SU-DHL-6 (cell line): ENCODE measurements at regions not wholly inside any gene's neighbourhood (a gene's known extent, or its start where the extent isn't known, plus 50 kb on each side); places are given as distances from the start of the nearest gene placed in this dataset.
"Not testable (repeated sequence)": the region's sequence is repeated elsewhere in the genome, so short reads cannot be mapped to it uniquely, and the experiment has no call there.

Experiments
- H2AFZ ChIP-seq: fragments of 200-600 bp; sonication (generic); 2 replicates; pipeline ENCODE4 v1.6.1; 2014; ENCODE audit warnings: low read depth, mild to moderate bottlenecking, moderate library complexity, mixed read lengths, antibody characterized with exemption, low read length; ENCODE audit not compliant: severe bottlenecking
- H3F3A ChIP-seq: fragments of 200-600 bp; shearing (Covaris generic); 2 replicates; pipeline ENCODE4 v1.6.0; 2016; ENCODE audit warnings: antibody characterized with exemption, mild to moderate bottlenecking; ENCODE audit not compliant: insufficient read depth
- H3K27ac ChIP-seq: fragments of 200-600 bp; sonication (generic); 2 replicates; pipeline ENCODE4 v1.5.1; 2016; ENCODE audit warnings: low read depth, mild to moderate bottlenecking, low read length, moderate library complexity, mixed read lengths
- H3K27me3 ChIP-seq: fragments of 200-600 bp; sonication (generic), shearing (Covaris generic); 2 replicates; pipeline ENCODE4 v1.6.0; 2014; ENCODE audit warnings: mild to moderate bottlenecking, low read length
- H3K36me3 ChIP-seq: fragments of 200-600 bp; sonication (generic); 2 replicates; pipeline ENCODE4 v1.6.1; 2014; ENCODE audit warnings: mild to moderate bottlenecking, low read length, mixed read lengths
- H3K4me2 ChIP-seq: fragments of 300-600, 200-600 bp; shearing (Covaris generic), sonication (generic); 2 replicates; pipeline ENCODE4 v1.6.0; 2014; ENCODE audit warnings: low read length, low read depth, mild to moderate bottlenecking; ENCODE audit not compliant: poor library complexity, severe bottlenecking
- H3K4me3 ChIP-seq: fragments of 200-600 bp; sonication (generic); 2 replicates; pipeline ENCODE4 v1.5.1; 2014; ENCODE audit warnings: antibody characterized with exemption, low read length, mild to moderate bottlenecking, mixed read lengths; ENCODE audit not compliant: insufficient read depth, poor library complexity, severe bottlenecking
- H3K79me2 ChIP-seq: fragments of 200-600 bp; sonication (generic); 2 replicates; pipeline ENCODE4 v1.6.1; 2014; ENCODE audit warnings: mild to moderate bottlenecking, low read length, moderate library complexity; ENCODE audit not compliant: insufficient read depth
- H3K9ac ChIP-seq: fragments of 200-600 bp; sonication (generic); 2 replicates; pipeline ENCODE4 v1.7.0; 2014; ENCODE audit warnings: mild to moderate bottlenecking, low read length
- H3K9me2 ChIP-seq: fragments of 200-600 bp; sonication (generic); replicated peaks from 2 replicates; pipeline ENCODE4 v1.6.1; 2014; ENCODE audit warnings: low read length; ENCODE audit not compliant: insufficient read depth
- H3K9me3 ChIP-seq: fragments of 200-600 bp; sonication (generic); 2 replicates; pipeline ENCODE4 v1.6.1; 2014; ENCODE audit warnings: low read length, mixed read lengths; ENCODE audit not compliant: insufficient read depth
- H4K20me1 ChIP-seq: fragments of 200-600 bp; sonication (generic); 2 replicates; pipeline ENCODE4 v1.6.1; 2014; ENCODE audit warnings: low read depth, mild to moderate bottlenecking, antibody characterized with exemption, low read length, moderate library complexity, mixed read lengths
- CTCF ChIP-seq: fragments of 200-600 bp; sonication (generic); IDR thresholded peaks from one replicate; pipeline ENCODE4 v1.5.1; 2017; ENCODE audit warnings: antibody characterized with exemption, mild to moderate bottlenecking, low read length, moderate library complexity; ENCODE audit not compliant: insufficient read depth, poor library complexity, severe bottlenecking
- EZH2phosphoT487 ChIP-seq: fragments of 200-600 bp; sonication (generic), shearing (Covaris generic); conservative IDR thresholded peaks from 2 replicates; pipeline ENCODE4 v1.6.1; 2018; ENCODE audit warnings: mild to moderate bottlenecking, antibody characterized with exemption, low read length, moderate library complexity, mixed read lengths

GRCh38 chr3:4207672-4208071, 95.5 kb upstream of the SETMAR start:
- no peaks in the 10 kb centered on the region for H3K27me3 ChIP-seq
- no peak overlapping the region for H3K27ac ChIP-seq
- H4K20me1 ChIP-seq, result no peaks in the 10 kb centered on the region
- no peak overlapping the region for H2AFZ ChIP-seq
- no peaks in the 10 kb centered on the region for H3K9me2 ChIP-seq
- H3K4me2 ChIP-seq, result no peak overlapping the region
- H3K4me3 ChIP-seq, result no peak overlapping the region
- TF ChIP-seq CTCF (no peak), EZH2phosphoT487 (no peak)
- no peaks in the 10 kb centered on the region for H3F3A ChIP-seq
- no peak overlapping the region for H3K9ac ChIP-seq
- no peaks in the 10 kb centered on the region for H3K36me3 ChIP-seq
- no peaks in the 10 kb centered on the region for H3K9me3 ChIP-seq
- H3K79me2 ChIP-seq, result no peaks in the 10 kb centered on the region

GRCh38 chr3:4208556-4208955, 94.6 kb upstream of the SETMAR start:
- Histone ChIP-seq H3K27me3 (no peaks in the 10 kb centered on the region), H3K4me3 (no peak overlapping the region), H3F3A (no peaks in the 10 kb centered on the region), H4K20me1 (no peaks in the 10 kb centered on the region), H3K4me2 (no peak overlapping the region), H3K9me3 (no peaks in the 10 kb centered on the region), H3K79me2 (no peaks in the 10 kb centered on the region), H3K9me2 (no peaks in the 10 kb centered on the region), H3K36me3 (no peaks in the 10 kb centered on the region), H2AFZ (no peak overlapping the region), H3K9ac (no peak overlapping the region), H3K27ac (no peak overlapping the region)
- TF ChIP-seq CTCF, result no peak

- Histone ChIP-seq H3K79me2 (no peaks in the 10 kb centered on the region), H3K9me2 (no peaks in the 10 kb centered on the region), H3K9me3 (no peaks in the 10 kb centered on the region), H3K27ac (no peak overlapping the region), H3F3A (no peaks in the 10 kb centered on the region), H4K20me1 (no peaks in the 10 kb centered on the region), H2AFZ (no peak overlapping the region), H3K4me2 (no peak overlapping the region), H3K4me3 (no peak overlapping the region), H3K9ac (no peak overlapping the region), H3K27me3 (no peaks in the 10 kb centered on the region), H3K36me3 (no peaks in the 10 kb centered on the region)
- TF ChIP-seq EZH2phosphoT487, result no peak
- no peak for TF ChIP-seq CTCF
Measured at GRCh38 chr3:4211610-4212009, 91.6 kb upstream of the SETMAR start.

- not testable (repeated sequence) for H4K20me1 ChIP-seq, H3K79me2 ChIP-seq, H3K9me3 ChIP-seq, H3K36me3 ChIP-seq, H3K9ac ChIP-seq, H3K4me2 ChIP-seq, H2AFZ ChIP-seq, H3K27ac ChIP-seq, H3K4me3 ChIP-seq, H3F3A ChIP-seq, H3K27me3 ChIP-seq, H3K9me2 ChIP-seq
Measured at GRCh38 chr3:4213420-4213819, 89.7 kb upstream of the SETMAR start.

GRCh38 chr3:4216974-4217373, 86.2 kb upstream of the SETMAR start:
- not testable (repeated sequence) for H3K79me2 ChIP-seq, H3K4me3 ChIP-seq, H3K4me2 ChIP-seq, H3K9ac ChIP-seq, H2AFZ ChIP-seq, H3K9me3 ChIP-seq, H3K9me2 ChIP-seq, H3F3A ChIP-seq, H3K27ac ChIP-seq, H3K36me3 ChIP-seq, H3K27me3 ChIP-seq, H4K20me1 ChIP-seq
